SJCRH30 (cell line): ENCODE measurements at regions not wholly inside any gene's neighbourhood (a gene's known extent, or its start where the extent isn't known, plus 50 kb on each side); places are given as distances from the start of the nearest gene placed in this dataset.

ENCODE experiments used
- DNase-seq, 2 experiments: peaks; one replicate each; pipeline ENCODE4 v3.0.0-alpha.2; 2015 to 2020
- H3K27ac ChIP-seq: fragments of 250-450 bp; sonication (Bioruptor Pico); 2 replicates; pipeline ENCODE4 v1.5.1; 2020; ENCODE audit warnings: mild to moderate bottlenecking, moderate library complexity
- H3K27me3 ChIP-seq: fragments of 250-450 bp; sonication (Bioruptor Pico); 2 replicates; pipeline ENCODE4 v1.5.1; 2020; ENCODE audit warnings: mild to moderate bottlenecking, moderate library complexity
- H3K36me3 ChIP-seq: fragments of 250-450 bp; sonication (Bioruptor Pico); 2 replicates; pipeline ENCODE4 v1.5.1; 2020; ENCODE audit warnings: mild to moderate bottlenecking, moderate library complexity
- H3K4me1 ChIP-seq: fragments of 250-450 bp; sonication (Bioruptor Pico); 2 replicates; pipeline ENCODE4 v1.5.1; 2020; ENCODE audit warnings: mild to moderate bottlenecking, moderate library complexity
- H3K4me3 ChIP-seq: fragments of 250-450 bp; sonication (Bioruptor Pico); 2 replicates; pipeline ENCODE4 v1.5.1; 2020; ENCODE audit warnings: mild to moderate bottlenecking, moderate library complexity
- H3K9me3 ChIP-seq: fragments of 250-450 bp; sonication (Bioruptor Pico); replicated peaks from 2 replicates; pipeline ENCODE4 v1.5.1; 2020; ENCODE audit warnings: mild to moderate bottlenecking, moderate library complexity

- no peaks in the 10 kb centered on the region for H3K36me3 ChIP-seq
- no peak overlapping the region for H3K27ac ChIP-seq
- H3K4me3 ChIP-seq = no peak overlapping the region
- peaks cover 24% of the 10 kb centered on the region for H3K4me1 ChIP-seq
- no peaks in the 10 kb centered on the region for H3K9me3 ChIP-seq
- H3K27me3 ChIP-seq = no peaks in the 10 kb centered on the region
- DNase-seq = no peak
These were observed 52.3 kb upstream of the SLC4A7 start for GRCh38 chr3:27536491-27536890.

- no peaks in the 10 kb centered on the region for H3K9me3 ChIP-seq
- no peaks in the 10 kb centered on the region for H3K36me3 ChIP-seq
- no peaks in the 10 kb centered on the region for H3K27me3 ChIP-seq
- peak overlapping the region; percentile 40 for H3K27ac ChIP-seq
- DNase-seq = no peak
- H3K4me3 ChIP-seq = no peak overlapping the region
- H3K4me1 ChIP-seq = peaks cover 24% of the 10 kb centered on the region
These were observed 51.7 kb upstream of the SLC4A7 start for GRCh38 chr3:27535809-27536392.

GRCh38 chr3:27533718-27534573 is 49.8 kb upstream of the SLC4A7 start:
- Histone ChIP-seq H3K27ac (no peak overlapping the region), H3K4me1 (peaks cover 24% of the 10 kb centered on the region), H3K9me3 (no peaks in the 10 kb centered on the region), H3K36me3 (no peaks in the 10 kb centered on the region), H3K27me3 (no peaks in the 10 kb centered on the region), H3K4me3 (no peak overlapping the region)
- DNase-seq = peak; percentile 51 to 59
